SK-N-SH (cell line): ENCODE measurements at regions not wholly inside any gene's neighbourhood (a gene's known extent, or its start where the extent isn't known, plus 50 kb on each side); places are given as distances from the start of the nearest gene placed in this dataset.

Source experiments
- CTCF ChIA-PET: fragments of 300-600, 350-600 bp; formaldehyde crosslinking; extraction: SDS; loops from one replicate; lab custom pipeline; 2021; lab: Yijun Ruan, JAX
- POLR2A ChIA-PET: fragments of 350-600 bp; sonication (Branson Sonifier 250); formaldehyde crosslinking; extraction: SDS; loops from one replicate; lab custom pipeline; 2020; ENCODE audit warnings: antibody characterized with exemption, inconsistent platforms; lab: Yijun Ruan, JAX
- DNase-seq: peaks from one replicate; pipeline ENCODE4 v3.0.0; 2012
- H2AFZ ChIP-seq: fragments of 200-600 bp; sonication (generic); 2 replicates; pipeline ENCODE4 v1.8.1; 2016; ENCODE audit warnings: antibody characterized with exemption, mild to moderate bottlenecking, low read depth
- H3F3A ChIP-seq: fragments of 200-600 bp; sonication (generic); replicated peaks from 2 replicates; pipeline ENCODE3; 2016; ENCODE audit warnings: antibody characterized with exemption, mild to moderate bottlenecking; ENCODE audit not compliant: insufficient read depth
- H3K27ac ChIP-seq, 2 experiments: fragments of 200-500 bp in 1 of 2; fragments of 200-600 bp in 1 of 2; sonication (Bioruptor generic) in 1 of 2; sonication (generic), shearing (Covaris generic) in 1 of 2; 2 replicates each; pipeline versions ENCODE4 v1.5.1 to v1.6.1; 2014 to 2016; ENCODE audit warnings: low read depth in 2 of 2, inconsistent platforms in 1 of 2, low read length in 1 of 2, mild to moderate bottlenecking in 1 of 2, mixed read lengths in 1 of 2
- H3K27me3 ChIP-seq: fragments of 200-600 bp; sonication (generic), shearing (Covaris generic); 2 replicates; pipeline ENCODE4 v1.6.1; 2016; ENCODE audit warnings: mixed run types; ENCODE audit not compliant: insufficient read depth
- H3K36me3 ChIP-seq, 2 experiments: fragments of 200-500 bp in 1 of 2; fragments of 200-600 bp in 1 of 2; sonication (Bioruptor generic) in 1 of 2; sonication (generic) in 1 of 2; replicated peaks in 1 of 2; 2 replicates each; pipeline versions ENCODE3 to v1.5.1; 2014 to 2016; ENCODE audit warnings: low read length in 1 of 2, mild to moderate bottlenecking in 1 of 2; ENCODE audit not compliant: insufficient read depth in 2 of 2, control insufficient read depth in 1 of 2
- H3K4me1 ChIP-seq, 2 experiments: fragments of 200-500 bp in 1 of 2; fragments of 200-600 bp in 1 of 2; sonication (Bioruptor generic) in 1 of 2; sonication (generic), shearing (Covaris generic) in 1 of 2; 2 replicates each; pipeline versions ENCODE4 v1.5.1 to v1.6.1; 2014 to 2016; ENCODE audit warnings: low read depth in 1 of 2, low read length in 1 of 2, mixed run types in 1 of 2; ENCODE audit not compliant: insufficient read depth in 2 of 2, control insufficient read depth in 1 of 2
- H3K4me2 ChIP-seq: fragments of 200-600 bp; sonication (generic), shearing (Covaris generic); 2 replicates; pipeline ENCODE4 v1.6.1; 2017; ENCODE audit warnings: mixed run types
- H3K4me3 ChIP-seq, 2 experiments: fragments of 200-500 bp in 1 of 2; fragments of 200-600 bp in 1 of 2; sonication (Bioruptor generic) in 1 of 2; sonication (generic), shearing (Covaris generic) in 1 of 2; 2 replicates each; pipeline versions ENCODE4 v1.5.1 to v1.8.1; 2014 to 2016; ENCODE audit warnings: low read depth in 2 of 2, inconsistent platforms in 1 of 2, low read length in 1 of 2, mild to moderate bottlenecking in 1 of 2, mixed read lengths in 1 of 2, moderate library complexity in 1 of 2
- H3K79me2 ChIP-seq: fragments of 200-600 bp; sonication (generic); 2 replicates; pipeline ENCODE4 v1.8.1; 2017; ENCODE audit warnings: mild to moderate bottlenecking; ENCODE audit not compliant: insufficient read depth
- H3K9ac ChIP-seq: fragments of 200-600 bp; sonication (generic); 2 replicates; pipeline ENCODE4 v1.6.1; 2017; ENCODE audit warnings: mixed run types
- H3K9me2 ChIP-seq: fragments of 200-600 bp; sonication (generic); 2 replicates; pipeline ENCODE4 v1.6.1; 2017; ENCODE audit warnings: mixed run types
- H3K9me3 ChIP-seq: fragments of 200-600 bp; sonication (generic); 2 replicates; pipeline ENCODE4 v1.6.1; 2017; ENCODE audit warnings: mixed run types, mild to moderate bottlenecking, moderate library complexity
- H4K20me1 ChIP-seq: fragments of 200-600 bp; sonication (generic); 2 replicates; pipeline ENCODE4 v1.6.1; 2017; ENCODE audit warnings: mild to moderate bottlenecking, mixed run types; ENCODE audit not compliant: insufficient read depth
- CHD2 ChIP-seq: fragments of 150-350 bp; IDR thresholded peaks from 2 replicates; pipeline ENCODE4 v1.6.1; 2018; ENCODE audit warnings: low read length; ENCODE audit not compliant: partially characterized antibody
- EP300 ChIP-seq, 2 experiments: IDR thresholded peaks; 2 replicates each; pipeline versions ENCODE4 v1.4.0 to v1.6.1; 2012; ENCODE audit warnings: borderline replicate concordance in 1 of 2, low read depth in 1 of 2, low read length in 1 of 2
- EZH2phosphoT487 ChIP-seq: fragments of 200-600 bp; sonication (generic); IDR thresholded peaks from 2 replicates; pipeline ENCODE4 v1.6.1; 2017; ENCODE audit warnings: low read depth, mixed run types, mild to moderate bottlenecking, antibody characterized with exemption, moderate library complexity, borderline replicate concordance
- FOXM1 ChIP-seq: IDR thresholded peaks from 2 replicates; pipeline ENCODE4 v1.4.0; 2012; ENCODE audit warnings: low read depth, mild to moderate bottlenecking
- JUND ChIP-seq: IDR thresholded peaks from 2 replicates; pipeline ENCODE4 v1.4.0; 2012
- MXI1 ChIP-seq: IDR thresholded peaks from 2 replicates; pipeline ENCODE4 v1.6.1; 2012; ENCODE audit warnings: mild to moderate bottlenecking, low read depth, low read length, improper control_type of control experiment
- RAD21 ChIP-seq: IDR thresholded peaks from 2 replicates; pipeline ENCODE4 v1.6.1; 2012; ENCODE audit warnings: mild to moderate bottlenecking, low read length
- RCOR1 ChIP-seq: fragments of 150-350 bp; IDR thresholded peaks from 2 replicates; pipeline ENCODE4 v1.6.1; 2017; ENCODE audit warnings: antibody characterized with exemption, low read length
- RFX5 ChIP-seq: IDR thresholded peaks from 2 replicates; pipeline ENCODE4 v1.6.1; 2012; ENCODE audit warnings: mild to moderate bottlenecking, improper control_type of control experiment, low read length
- SMC3 ChIP-seq: IDR thresholded peaks from 2 replicates; pipeline ENCODE4 v1.6.1; 2012; ENCODE audit warnings: low read depth, low read length, improper control_type of control experiment
- TCF12 ChIP-seq: IDR thresholded peaks from 2 replicates; pipeline ENCODE4 v1.4.0; 2012
- WGBS: methylation state at CpG from one replicate; pipeline ENCODE4 v1.1.6; 2017; ENCODE audit warnings: low lambda C conversion rate; 5-methylcytosine and 5-hydroxymethylcytosine counted together
- TF ChIP-seq, protein P1 (sequence below): IDR thresholded peaks from 2 replicates; pipeline ENCODE4 v1.4.0; 2012; ENCODE audit warnings: low read depth, borderline replicate concordance
- TF ChIP-seq, protein P2 (sequence below): fragments of 200-600 bp; sonication (generic); IDR thresholded peaks from 2 replicates; pipeline ENCODE4 v1.6.1; 2017; ENCODE audit warnings: antibody characterized with exemption, mild to moderate bottlenecking, moderate library complexity
- TF ChIP-seq, protein P3 (sequence below): IDR thresholded peaks from 2 replicates; pipeline ENCODE4 v1.6.1; 2012; ENCODE audit warnings: mild to moderate bottlenecking, low read depth, low read length, moderate library complexity

DNA sequence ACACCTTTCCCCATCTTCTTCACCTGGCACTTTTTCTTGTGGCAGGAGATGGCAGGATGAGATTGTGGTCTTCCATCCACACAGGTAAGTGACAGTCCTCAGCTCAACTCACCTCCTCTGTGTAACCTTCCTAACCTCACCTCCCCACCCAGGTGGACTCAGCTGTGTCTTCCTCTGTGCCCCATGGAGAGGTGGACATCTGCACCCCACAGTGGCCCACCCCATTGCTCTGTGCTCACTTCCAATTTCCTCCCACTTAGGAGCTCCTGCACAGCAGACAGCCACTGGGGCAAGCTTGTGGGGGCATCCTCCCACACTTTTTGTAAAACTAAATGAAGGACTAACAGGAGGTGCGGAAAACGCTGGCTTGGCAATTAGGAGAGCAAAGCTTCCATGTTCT lies 61.6 kb downstream of the MSX1 start:
- DNase-seq, result no peak
- Histone ChIP-seq H3K79me2 (no peaks in the 10 kb centered on the region), H3K9me3 (no peaks in the 10 kb centered on the region), H2AFZ (no peak overlapping the region), H3F3A (no peaks in the 10 kb centered on the region), H3K36me3 (no peaks in the 10 kb centered on the region), H3K4me2 (no peak overlapping the region), H3K27me3 (no peaks in the 10 kb centered on the region), H3K4me1 (no peaks in the 10 kb centered on the region), H3K4me3 (no peak overlapping the region), H4K20me1 (no peaks in the 10 kb centered on the region), H3K27ac (no peak overlapping the region), H3K9ac (no peak overlapping the region), H3K9me2 (no peaks in the 10 kb centered on the region)
- 0% methylated on average over 2 of the region's 2 CpGs for WGBS
- TF ChIP-seq MXI1 (no peak), TCF12 (no peak), CHD2 (no peak), SMC3 (no peak), RAD21 (no peak), FOXM1 (no peak), RCOR1 (no peak), EZH2phosphoT487 (no peak), RFX5 (no peak), JUND (no peak), EP300 (IDR thresholded peaks at IDR 0.05; ENCODE audit: borderline replicate concordance in 1 of 2, low read depth in 1 of 2, low read length in 1 of 2) (no peak)
- TF ChIP-seq, protein P1, sequence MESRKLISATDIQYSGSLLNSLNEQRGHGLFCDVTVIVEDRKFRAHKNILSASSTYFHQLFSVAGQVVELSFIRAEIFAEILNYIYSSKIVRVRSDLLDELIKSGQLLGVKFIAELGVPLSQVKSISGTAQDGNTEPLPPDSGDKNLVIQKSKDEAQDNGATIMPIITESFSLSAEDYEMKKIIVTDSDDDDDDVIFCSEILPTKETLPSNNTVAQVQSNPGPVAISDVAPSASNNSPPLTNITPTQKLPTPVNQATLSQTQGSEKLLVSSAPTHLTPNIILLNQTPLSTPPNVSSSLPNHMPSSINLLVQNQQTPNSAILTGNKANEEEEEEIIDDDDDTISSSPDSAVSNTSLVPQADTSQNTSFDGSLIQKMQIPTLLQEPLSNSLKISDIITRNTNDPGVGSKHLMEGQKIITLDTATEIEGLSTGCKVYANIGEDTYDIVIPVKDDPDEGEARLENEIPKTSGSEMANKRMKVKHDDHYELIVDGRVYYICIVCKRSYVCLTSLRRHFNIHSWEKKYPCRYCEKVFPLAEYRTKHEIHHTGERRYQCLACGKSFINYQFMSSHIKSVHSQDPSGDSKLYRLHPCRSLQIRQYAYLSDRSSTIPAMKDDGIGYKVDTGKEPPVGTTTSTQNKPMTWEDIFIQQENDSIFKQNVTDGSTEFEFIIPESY, result no peak
- TF ChIP-seq, protein P2, sequence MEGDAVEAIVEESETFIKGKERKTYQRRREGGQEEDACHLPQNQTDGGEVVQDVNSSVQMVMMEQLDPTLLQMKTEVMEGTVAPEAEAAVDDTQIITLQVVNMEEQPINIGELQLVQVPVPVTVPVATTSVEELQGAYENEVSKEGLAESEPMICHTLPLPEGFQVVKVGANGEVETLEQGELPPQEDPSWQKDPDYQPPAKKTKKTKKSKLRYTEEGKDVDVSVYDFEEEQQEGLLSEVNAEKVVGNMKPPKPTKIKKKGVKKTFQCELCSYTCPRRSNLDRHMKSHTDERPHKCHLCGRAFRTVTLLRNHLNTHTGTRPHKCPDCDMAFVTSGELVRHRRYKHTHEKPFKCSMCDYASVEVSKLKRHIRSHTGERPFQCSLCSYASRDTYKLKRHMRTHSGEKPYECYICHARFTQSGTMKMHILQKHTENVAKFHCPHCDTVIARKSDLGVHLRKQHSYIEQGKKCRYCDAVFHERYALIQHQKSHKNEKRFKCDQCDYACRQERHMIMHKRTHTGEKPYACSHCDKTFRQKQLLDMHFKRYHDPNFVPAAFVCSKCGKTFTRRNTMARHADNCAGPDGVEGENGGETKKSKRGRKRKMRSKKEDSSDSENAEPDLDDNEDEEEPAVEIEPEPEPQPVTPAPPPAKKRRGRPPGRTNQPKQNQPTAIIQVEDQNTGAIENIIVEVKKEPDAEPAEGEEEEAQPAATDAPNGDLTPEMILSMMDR, result no peak
- TF ChIP-seq, protein P3, sequence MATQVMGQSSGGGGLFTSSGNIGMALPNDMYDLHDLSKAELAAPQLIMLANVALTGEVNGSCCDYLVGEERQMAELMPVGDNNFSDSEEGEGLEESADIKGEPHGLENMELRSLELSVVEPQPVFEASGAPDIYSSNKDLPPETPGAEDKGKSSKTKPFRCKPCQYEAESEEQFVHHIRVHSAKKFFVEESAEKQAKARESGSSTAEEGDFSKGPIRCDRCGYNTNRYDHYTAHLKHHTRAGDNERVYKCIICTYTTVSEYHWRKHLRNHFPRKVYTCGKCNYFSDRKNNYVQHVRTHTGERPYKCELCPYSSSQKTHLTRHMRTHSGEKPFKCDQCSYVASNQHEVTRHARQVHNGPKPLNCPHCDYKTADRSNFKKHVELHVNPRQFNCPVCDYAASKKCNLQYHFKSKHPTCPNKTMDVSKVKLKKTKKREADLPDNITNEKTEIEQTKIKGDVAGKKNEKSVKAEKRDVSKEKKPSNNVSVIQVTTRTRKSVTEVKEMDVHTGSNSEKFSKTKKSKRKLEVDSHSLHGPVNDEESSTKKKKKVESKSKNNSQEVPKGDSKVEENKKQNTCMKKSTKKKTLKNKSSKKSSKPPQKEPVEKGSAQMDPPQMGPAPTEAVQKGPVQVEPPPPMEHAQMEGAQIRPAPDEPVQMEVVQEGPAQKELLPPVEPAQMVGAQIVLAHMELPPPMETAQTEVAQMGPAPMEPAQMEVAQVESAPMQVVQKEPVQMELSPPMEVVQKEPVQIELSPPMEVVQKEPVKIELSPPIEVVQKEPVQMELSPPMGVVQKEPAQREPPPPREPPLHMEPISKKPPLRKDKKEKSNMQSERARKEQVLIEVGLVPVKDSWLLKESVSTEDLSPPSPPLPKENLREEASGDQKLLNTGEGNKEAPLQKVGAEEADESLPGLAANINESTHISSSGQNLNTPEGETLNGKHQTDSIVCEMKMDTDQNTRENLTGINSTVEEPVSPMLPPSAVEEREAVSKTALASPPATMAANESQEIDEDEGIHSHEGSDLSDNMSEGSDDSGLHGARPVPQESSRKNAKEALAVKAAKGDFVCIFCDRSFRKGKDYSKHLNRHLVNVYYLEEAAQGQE, result no peak
- ChIA-PET POLR2A (no interaction called here), CTCF (no interaction called here)
